BJ (cell line): ENCODE measurements at regions not wholly inside any gene's neighbourhood (a gene's known extent, or its start where the extent isn't known, plus 50 kb on each side); places are given as distances from the start of the nearest gene placed in this dataset.

ENCODE experiments used
- CTCF ChIA-PET: fragments of 350-600 bp; formaldehyde crosslinking; extraction: SDS; loops from one replicate; lab custom pipeline; 2021; ENCODE audit warnings: antibody characterized with exemption, inconsistent platforms; lab: Yijun Ruan, JAX
- POLR2A ChIA-PET: fragments of 300-600 bp; sonication (Branson Sonifier 250); formaldehyde crosslinking; extraction: SDS; loops from one replicate; lab custom pipeline; 2021; ENCODE audit warnings: antibody characterized with exemption; lab: Charles Lee
- DNase-seq: peaks from one replicate; pipeline ENCODE4 v3.0.0-alpha.2; 2011; ENCODE audit warnings: low read depth
- H3K27me3 ChIP-seq: 2 replicates; pipeline ENCODE4 v1.6.0; 2011; ENCODE audit warnings: low read length; ENCODE audit not compliant: control insufficient read depth, insufficient read depth
- H3K36me3 ChIP-seq: 2 replicates; pipeline ENCODE4 v1.5.1; 2011; ENCODE audit warnings: low read length; ENCODE audit not compliant: control insufficient read depth, insufficient read depth
- H3K4me3 ChIP-seq: 2 replicates; pipeline ENCODE4 v1.5.1; 2011; ENCODE audit warnings: low read depth, mild to moderate bottlenecking, control low read depth, low read length
- CTCF ChIP-seq: IDR thresholded peaks from 2 replicates; pipeline ENCODE4 v1.5.1; 2011; ENCODE audit warnings: low read depth, mild to moderate bottlenecking, control low read depth, inconsistent platforms, low read length, moderate library complexity; ENCODE audit not compliant: insufficient read depth

GRCh38 chr6:88366672-88367071, 200.5 kb upstream of the CNR1 start:
- TF ChIP-seq CTCF: no peak
- Histone ChIP-seq H3K27me3 (peaks cover 2% of the 10 kb centered on the region; the same call in 1 of the 2 replicates), H3K4me3 (no peak overlapping the region), H3K36me3 (no peaks in the 10 kb centered on the region)
- POLR2A ChIA-PET: no interaction called here
- DNase-seq: no peak
- CTCF ChIA-PET: interaction anchor here (1.9 to 2.0 kb wide), 2 partner anchors 8 to 10 kb away, joined by 5 to 6 read pairs; no protein-coding TSS in a partner anchor

DNA sequence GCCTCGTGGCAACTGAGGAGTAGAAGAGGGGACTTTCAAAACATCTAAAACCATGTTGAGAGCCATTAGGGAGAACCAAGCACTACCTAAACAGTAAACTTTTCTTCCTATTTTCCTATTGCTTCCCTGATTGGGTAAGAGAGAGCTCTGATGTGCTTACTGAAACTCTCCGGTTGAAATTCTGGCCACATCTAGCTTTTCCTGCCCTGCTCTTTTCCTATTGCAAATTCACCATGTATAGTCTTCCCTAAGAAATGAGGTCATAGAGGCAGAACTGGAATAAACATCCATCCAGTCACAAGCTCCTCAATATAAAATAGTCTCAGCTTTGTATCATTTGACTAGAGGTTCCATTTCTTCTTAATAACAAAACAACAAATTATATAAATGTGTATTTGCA, 199.5 kb upstream of the CNR1 start:
- ChIA-PET CTCF (interaction anchor here (1.9 to 2.0 kb wide), 2 partner anchors 9 to 11 kb away, joined by 5 to 6 read pairs; no protein-coding TSS in a partner anchor), POLR2A (no interaction called here)
- H3K36me3 ChIP-seq: no peaks in the 10 kb centered on the region
- TF ChIP-seq CTCF: no peak
- no peak overlapping the region for H3K4me3 ChIP-seq
- H3K27me3 ChIP-seq: no peaks in the 10 kb centered on the region
- DNase-seq: no peak

DNA sequence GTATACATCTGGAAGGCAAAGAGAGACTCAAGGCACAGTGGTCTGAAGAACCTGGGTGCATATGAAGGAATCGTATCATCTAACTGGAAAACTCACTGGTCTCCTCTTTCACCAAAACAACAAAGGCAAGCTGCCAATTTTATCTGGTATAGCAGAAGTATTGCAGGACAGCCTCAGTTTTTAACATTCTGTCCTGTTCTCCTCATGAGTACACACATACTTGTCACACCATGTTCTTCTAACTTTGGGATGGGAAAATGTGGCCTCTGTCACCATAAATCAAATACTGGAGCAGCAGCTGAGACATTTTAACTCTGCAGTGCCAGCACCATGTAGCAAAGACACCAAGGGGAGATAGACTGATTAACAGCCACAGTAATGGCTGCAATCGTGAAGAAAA, 199.1 kb upstream of the CNR1 start:
- H3K4me3 ChIP-seq: no peak overlapping the region
- no peaks in the 10 kb centered on the region for H3K27me3 ChIP-seq
- ChIA-PET CTCF (interaction anchor here (1.9 to 2.0 kb wide), 2 partner anchors 9 to 11 kb away, joined by 5 to 6 read pairs; no protein-coding TSS in a partner anchor), POLR2A (no interaction called here)
- no peak for TF ChIP-seq CTCF
- H3K36me3 ChIP-seq: no peaks in the 10 kb centered on the region
- DNase-seq: no peak

DNA sequence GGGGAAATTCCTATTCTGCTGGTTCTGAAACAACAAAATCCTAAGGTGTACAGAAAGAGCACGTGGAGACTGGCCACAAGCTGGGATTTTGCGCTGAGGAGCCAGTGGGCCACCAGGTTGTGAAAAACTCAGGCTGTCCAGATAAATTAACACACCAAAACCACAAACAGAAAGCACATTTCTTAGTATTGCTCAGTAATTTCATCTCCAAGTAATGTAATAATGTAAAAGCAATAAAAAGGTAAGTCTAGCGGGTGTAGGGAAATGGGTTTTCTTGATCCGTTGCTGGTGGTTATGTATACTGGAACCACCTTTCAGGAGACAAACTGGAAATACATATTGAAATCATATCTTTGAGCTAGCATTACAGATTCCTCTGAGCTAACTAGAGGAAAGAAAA, 195.6 kb upstream of the CNR1 start:
- no peaks in the 10 kb centered on the region for H3K27me3 ChIP-seq
- no peak for DNase-seq
- H3K4me3 ChIP-seq: no peak overlapping the region
- no peak for TF ChIP-seq CTCF
- POLR2A ChIA-PET: no interaction called here
- CTCF ChIA-PET: interaction anchor here (0.7 kb wide), 1 partner anchor 18 kb away, joined by 3 read pairs; no protein-coding TSS in a partner anchor
- H3K36me3 ChIP-seq: no peaks in the 10 kb centered on the region

GRCh38 chr6:88361298-88361697, 195.2 kb upstream of the CNR1 start:
- TF ChIP-seq CTCF: no peak
- H3K27me3 ChIP-seq: no peaks in the 10 kb centered on the region
- no peaks in the 10 kb centered on the region for H3K36me3 ChIP-seq
- ChIA-PET CTCF (no interaction called here), POLR2A (no interaction called here)
- DNase-seq: no peak
- no peak overlapping the region for H3K4me3 ChIP-seq
